Activated CD4-positive, alpha-beta T cell treated with anti-CD3 and anti-CD28 coated beads for 48 hours (primary cell): ENCODE measurements at regions not wholly inside any gene's neighbourhood (a gene's known extent, or its start where the extent isn't known, plus 50 kb on each side); places are given as distances from the start of the nearest gene placed in this dataset.
"Not testable (repeated sequence)": the region's sequence is repeated elsewhere in the genome, so short reads cannot be mapped to it uniquely, and the experiment has no call there.

Experiments used
- DNase-seq: peaks from one replicate; pipeline ENCODE4 v3.0.0-alpha.2; 2020

DNA sequence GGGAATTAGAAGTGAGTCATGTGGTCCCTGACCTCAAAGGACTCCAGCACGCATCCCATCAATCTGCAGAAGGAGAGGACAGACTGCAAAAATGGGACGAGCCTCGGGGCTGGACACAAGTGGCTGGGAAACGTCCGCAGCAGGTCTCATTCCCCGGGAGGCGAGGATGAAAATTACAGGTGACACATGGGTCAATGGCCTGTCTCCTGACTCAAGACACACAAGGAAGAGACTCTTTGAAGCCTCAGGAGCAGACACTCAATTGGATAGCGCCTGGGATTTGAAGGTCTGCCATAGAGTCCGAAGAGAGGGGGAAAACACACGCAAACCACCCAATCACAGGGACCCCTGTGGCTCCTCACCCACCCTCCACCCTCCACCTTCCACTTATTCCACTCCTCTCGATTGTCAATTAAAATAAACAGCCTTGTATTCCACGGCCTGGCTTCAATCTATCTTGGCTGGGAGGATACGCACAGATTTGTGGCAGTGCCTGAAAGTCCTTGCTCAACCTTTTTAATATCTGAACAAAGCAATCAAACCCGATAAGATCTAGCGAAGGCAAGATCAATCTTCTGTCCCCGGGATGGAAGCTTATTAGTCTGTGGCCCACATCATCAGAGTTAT, 101.8 kb upstream of the CADM1 start:
- no peak for DNase-seq

DNA sequence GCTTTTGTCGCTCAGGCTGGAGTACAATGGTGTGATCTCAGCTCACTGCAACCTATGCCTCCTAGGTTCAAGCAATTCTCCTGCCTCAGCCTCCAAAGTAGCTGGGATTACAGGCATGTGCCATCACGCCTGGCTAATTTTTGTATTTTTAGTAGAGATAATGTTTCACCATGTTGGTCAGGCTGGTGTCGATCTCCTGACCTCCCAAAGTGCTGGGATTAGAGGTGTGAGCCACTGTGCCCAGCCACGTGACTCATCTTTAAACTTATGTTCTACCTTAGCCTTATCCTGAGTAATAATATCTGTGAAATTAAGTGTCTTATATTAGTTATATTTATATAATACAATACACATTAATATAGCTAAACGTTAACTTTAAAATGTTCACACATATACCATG, 101.2 kb upstream of the CADM1 start:
- DNase-seq = not testable (repeated sequence)

DNA sequence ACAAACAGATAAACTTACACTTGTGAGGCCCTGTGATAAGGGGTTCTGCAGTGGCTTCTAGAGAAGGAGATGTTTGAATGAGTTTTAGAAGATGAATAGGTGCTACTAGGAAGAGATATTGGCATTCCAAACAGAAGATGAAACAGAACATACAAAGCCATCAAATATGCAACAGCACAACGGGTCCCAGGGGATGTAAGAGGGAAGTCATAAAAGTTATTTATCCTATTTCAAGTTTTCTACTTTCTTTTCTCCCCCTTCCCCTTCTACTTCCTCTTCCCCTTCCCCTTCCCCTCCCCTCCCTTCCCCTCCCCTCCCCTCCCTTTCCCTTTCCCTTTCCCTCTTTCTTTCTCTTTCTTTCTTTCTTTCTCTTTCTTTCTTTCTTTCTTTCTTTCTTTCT, 94.9 kb upstream of the CADM1 start:
- no peak for DNase-seq

DNA sequence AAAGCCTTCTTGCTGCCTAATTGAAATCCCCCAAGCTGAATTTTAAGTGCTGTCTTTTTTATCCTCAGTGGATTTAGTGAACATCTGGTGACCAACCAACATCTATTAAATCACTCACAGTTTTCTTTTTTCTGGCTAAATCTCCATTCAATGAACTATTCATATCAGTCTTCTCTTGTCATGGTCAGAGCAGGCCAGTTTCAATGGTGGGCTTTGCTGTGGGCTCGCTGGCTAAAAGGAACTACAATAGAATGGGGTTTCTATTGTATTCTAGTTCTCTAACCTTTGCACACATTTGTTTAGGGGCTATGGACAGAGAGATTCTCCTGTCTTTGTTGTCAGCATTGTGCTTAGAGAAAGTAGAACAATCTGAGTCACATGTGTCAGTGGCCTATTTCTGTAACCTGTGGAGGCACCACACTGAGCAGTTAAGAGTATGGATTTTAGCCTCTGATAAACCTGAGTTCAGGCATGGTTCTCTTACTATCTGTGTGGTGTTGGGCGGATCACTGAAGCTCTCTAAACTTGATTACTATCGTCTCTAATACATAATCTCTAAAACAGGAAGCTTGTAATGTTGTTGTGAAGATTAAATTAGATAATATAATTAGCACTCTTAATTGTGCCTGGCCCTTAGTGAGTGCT, 94.2 kb upstream of the CADM1 start:
- no peak for DNase-seq

GRCh38 chr11:115591380-115591779, 87.2 kb upstream of the CADM1 start:
- no peak for DNase-seq

GRCh38 chr11:115590254-115590653, 86.0 kb upstream of the CADM1 start:
- DNase-seq = no peak

- no peak for DNase-seq
These were observed 83.6 kb upstream of the CADM1 start for GRCh38 chr11:115587718-115588342.

- no peak for DNase-seq
These were observed 81.3 kb upstream of the CADM1 start for GRCh38 chr11:115585361-115586024.

- DNase-seq = no peak
These were observed 77.8 kb upstream of the CADM1 start for GRCh38 chr11:115581871-115582639.

- DNase-seq = no peak
These were observed 76.9 kb upstream of the CADM1 start for GRCh38 chr11:115580927-115581680.

DNA sequence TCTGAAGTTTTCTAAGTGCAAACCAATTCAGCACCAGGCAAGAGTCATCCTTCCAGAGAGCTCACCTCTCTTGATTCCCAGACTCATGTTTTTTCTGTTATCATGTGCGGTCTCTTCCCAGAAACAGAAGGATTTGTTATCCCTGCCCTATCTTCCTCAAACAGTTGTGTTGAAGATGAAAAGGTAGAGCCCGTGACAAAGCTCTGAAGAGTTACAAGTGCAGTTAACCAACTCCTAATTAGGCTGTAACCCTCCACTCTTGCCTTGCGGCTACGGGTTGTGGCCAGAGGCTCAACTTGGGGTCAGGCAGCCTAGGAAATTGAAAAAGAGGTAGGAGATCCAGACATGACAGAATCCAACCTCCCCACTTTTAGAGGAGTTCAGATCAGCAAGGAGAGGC, 76.2 kb upstream of the CADM1 start:
- no peak for DNase-seq

DNA sequence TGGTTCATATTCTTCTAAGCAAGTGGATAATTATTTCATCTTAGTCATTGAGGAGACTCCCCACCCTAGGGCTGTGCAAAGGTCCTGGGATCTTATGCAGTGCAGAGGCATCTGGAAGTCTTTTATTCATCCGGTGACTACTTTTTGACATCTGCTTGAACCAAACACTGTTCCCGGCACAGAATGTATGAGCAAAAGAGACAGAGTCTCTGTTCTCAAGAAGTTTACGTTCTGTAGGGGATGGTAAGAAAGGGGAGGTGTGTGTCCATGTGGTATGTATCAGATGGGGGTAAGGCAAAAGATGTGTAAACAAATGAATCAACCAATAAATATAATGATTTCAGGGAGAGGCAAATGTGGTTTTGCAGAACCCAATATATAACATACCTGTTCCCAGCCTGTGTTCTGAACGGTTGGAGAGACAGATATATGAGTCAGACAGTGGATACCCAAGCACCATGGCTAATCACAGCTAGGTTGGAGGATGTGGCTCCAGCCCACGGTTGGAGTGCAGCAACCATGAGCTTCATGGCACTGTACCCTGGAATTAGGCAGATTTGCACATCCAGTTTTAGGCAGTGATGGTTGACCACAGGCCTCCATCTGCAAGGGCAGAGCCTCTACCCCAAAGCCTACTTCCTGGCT, 75.1 kb upstream of the CADM1 start:
- DNase-seq = no peak

GRCh38 chr11:115578275-115578674, 74.1 kb upstream of the CADM1 start:
- no peak for DNase-seq

- no peak for DNase-seq
These were observed 73.5 kb upstream of the CADM1 start for GRCh38 chr11:115577701-115578100.

- DNase-seq = no peak
These were observed 72.6 kb upstream of the CADM1 start for GRCh38 chr11:115576606-115577380.

DNA sequence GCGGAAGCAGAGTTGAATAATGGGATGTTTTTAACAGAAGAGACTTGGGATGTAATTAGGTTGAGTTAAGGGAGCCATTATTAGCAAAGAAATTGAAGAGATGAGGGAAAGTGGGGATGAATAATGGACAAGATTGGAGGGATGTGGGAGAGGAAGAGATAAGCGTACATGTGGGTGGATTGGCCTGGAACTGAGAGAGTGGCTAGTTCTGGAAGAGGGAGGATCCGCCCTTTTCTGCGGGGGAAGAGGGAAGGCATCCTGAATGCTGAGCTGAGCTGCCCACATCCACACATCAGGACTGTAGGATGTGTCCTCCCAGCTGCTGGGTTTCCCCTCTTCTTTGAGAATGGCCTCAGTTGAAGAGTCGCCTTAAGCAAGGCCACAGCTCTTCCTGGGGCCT, 68.3 kb upstream of the CADM1 start:
- DNase-seq = no peak

GRCh38 chr11:115566180-115566764, 62.1 kb upstream of the CADM1 start:
- no peak for DNase-seq

DNA sequence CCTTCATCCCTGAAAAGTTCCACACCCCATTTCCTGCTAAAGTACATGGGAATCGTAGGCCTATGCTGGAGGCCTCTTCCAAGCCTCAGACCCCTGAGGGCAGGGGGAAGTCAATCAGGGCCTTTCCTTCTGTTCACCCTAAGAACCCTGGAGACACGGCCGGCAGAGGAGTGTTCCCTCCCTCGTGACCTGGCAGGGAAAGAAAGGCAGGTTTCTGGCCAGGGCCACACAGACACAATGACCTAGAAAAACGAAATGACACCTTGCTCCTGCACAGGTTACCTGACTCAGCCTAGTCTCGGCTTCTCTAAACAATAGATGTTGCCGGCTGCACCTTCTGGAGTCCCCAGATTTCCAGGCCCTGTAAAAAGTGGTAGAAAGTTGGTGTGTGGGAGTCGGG, 60.6 kb upstream of the CADM1 start:
- DNase-seq = no peak

DNA sequence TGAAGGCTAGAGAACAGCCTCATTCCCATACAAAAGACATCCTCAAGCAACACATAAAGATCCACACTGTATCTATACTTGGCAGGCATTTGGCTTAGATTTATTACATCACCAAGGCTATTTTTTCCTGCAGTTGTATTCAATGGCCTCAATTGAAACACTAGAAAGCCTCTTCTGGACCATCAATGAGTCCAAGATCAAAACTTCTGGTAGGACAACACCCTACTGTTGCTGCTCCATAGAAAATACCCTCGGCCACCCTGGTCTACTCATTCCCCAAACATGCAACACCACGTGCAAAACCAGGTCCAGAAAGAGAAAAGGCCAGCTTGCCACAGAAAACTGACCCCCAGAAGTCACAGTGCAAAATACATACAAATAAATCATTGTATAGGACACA, 56.9 kb upstream of the CADM1 start:
- no peak for DNase-seq

DNA sequence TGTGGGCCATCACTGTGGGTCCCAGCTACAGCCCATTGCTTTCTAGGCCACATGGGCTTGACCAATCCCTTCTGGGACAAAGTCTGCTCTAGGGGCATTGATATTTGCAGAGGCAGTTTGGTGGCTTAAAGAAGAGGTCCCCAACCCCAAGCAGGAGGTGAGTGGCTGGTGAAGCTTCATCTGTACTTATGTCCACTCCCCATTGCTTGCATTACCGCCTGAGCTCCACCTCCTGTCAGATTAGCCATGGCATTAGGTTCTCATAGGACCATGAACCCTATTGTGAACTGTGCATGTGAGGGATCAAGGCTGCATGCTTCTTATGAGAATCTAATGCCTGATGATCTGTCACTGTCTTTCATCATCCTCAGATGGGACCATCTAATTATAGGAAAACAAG, 54.4 kb upstream of the CADM1 start:
- DNase-seq = no peak

GRCh38 chr11:115557681-115558080, 53.5 kb upstream of the CADM1 start:
- no peak for DNase-seq
